Natural killer cell (primary cell): ENCODE measurements at regions not wholly inside any gene's neighbourhood (a gene's known extent, or its start where the extent isn't known, plus 50 kb on each side); places are given as distances from the start of the nearest gene placed in this dataset.

ENCODE experiments used
- ATAC-seq, 3 donors: fragments of 150-1000 bp in 2 of 3; fragments of 200-7000 bp in 1 of 3; cut with Tn5 transposase; 1 replicate in 1 of 3; 2 replicates in 2 of 3; pipeline ENCODE4 v1.10.0; 2021; ENCODE audit warnings: mild to moderate bottlenecking in 2 of 3, moderate library complexity in 2 of 3
- DNase-seq, 2 donors: peaks; one replicate each; pipeline versions ENCODE4 v3.0.0 to v3.0.0-alpha.2; 2013 to 2021; ENCODE audit warnings: mixed read lengths in 1 of 2
- H3K27ac ChIP-seq: one replicate; pipeline ENCODE4 v1.5.1; 2013; ENCODE audit warnings: mild to moderate bottlenecking, low read length
- H3K27me3 ChIP-seq: one replicate; pipeline ENCODE4 v1.6.1; 2013; ENCODE audit warnings: low read length; ENCODE audit not compliant: control insufficient read depth, insufficient read depth
- H3K36me3 ChIP-seq: one replicate; pipeline ENCODE4 v1.6.1; 2013; ENCODE audit warnings: low read length; ENCODE audit not compliant: control insufficient read depth, insufficient read depth
- H3K4me1 ChIP-seq: one replicate; pipeline ENCODE4 v1.6.1; 2013; ENCODE audit warnings: low read length; ENCODE audit not compliant: control insufficient read depth, insufficient read depth
- H3K4me3 ChIP-seq: one replicate; pipeline ENCODE4 v1.5.1; 2013; ENCODE audit warnings: low read length
- H3K9me3 ChIP-seq: one replicate; pipeline ENCODE4 v1.6.1; 2013; ENCODE audit warnings: low read length; ENCODE audit not compliant: control insufficient read depth, insufficient read depth
- H3K27ac Mint-ChIP-seq, 2 donors: one replicate each; pipeline ENCODE4 v1.8.0; 2022; ENCODE audit warnings: mild to moderate bottlenecking in 2 of 2, mixed read lengths in 2 of 2, moderate library complexity in 1 of 2
- H3K27me3 Mint-ChIP-seq, 2 donors: one replicate each; pipeline ENCODE4 v1.8.0; 2022; ENCODE audit warnings: low read depth in 2 of 2, mixed read lengths in 2 of 2
- H3K36me3 Mint-ChIP-seq: one replicate; pipeline ENCODE4 v1.8.0; 2022; ENCODE audit warnings: mixed read lengths
- H3K4me1 Mint-ChIP-seq, 2 donors: one replicate each; pipeline ENCODE4 v1.8.0; 2022; ENCODE audit warnings: mixed read lengths in 2 of 2
- H3K4me3 Mint-ChIP-seq: one replicate; pipeline ENCODE4 v1.8.0; 2022; ENCODE audit warnings: mild to moderate bottlenecking, moderate library complexity, mixed read lengths
- H3K9me3 Mint-ChIP-seq, 2 donors: one replicate each; pipeline ENCODE4 v1.8.0; 2022; ENCODE audit warnings: mixed read lengths in 2 of 2
- WGBS: methylation state at CpG from one replicate; pipeline ENCODE4 v1.1.7; 2013; ENCODE audit warnings: missing lambda C conversion rate; ENCODE audit not compliant: insufficient coverage; 5-methylcytosine and 5-hydroxymethylcytosine counted together
- intact Hi-C: fragments of 100-400 bp; cut with micrococcal nuclease; formaldehyde crosslinking; loops from one replicate; pipeline ENCODE4 v1.14.2; 2022
- TF ChIP-seq, protein P1 (sequence below): fragments of 200-600 bp; IDR thresholded peaks from one replicate; pipeline ENCODE4 v1.8.0; 2022; ENCODE audit warnings: antibody characterized with exemption

DNA sequence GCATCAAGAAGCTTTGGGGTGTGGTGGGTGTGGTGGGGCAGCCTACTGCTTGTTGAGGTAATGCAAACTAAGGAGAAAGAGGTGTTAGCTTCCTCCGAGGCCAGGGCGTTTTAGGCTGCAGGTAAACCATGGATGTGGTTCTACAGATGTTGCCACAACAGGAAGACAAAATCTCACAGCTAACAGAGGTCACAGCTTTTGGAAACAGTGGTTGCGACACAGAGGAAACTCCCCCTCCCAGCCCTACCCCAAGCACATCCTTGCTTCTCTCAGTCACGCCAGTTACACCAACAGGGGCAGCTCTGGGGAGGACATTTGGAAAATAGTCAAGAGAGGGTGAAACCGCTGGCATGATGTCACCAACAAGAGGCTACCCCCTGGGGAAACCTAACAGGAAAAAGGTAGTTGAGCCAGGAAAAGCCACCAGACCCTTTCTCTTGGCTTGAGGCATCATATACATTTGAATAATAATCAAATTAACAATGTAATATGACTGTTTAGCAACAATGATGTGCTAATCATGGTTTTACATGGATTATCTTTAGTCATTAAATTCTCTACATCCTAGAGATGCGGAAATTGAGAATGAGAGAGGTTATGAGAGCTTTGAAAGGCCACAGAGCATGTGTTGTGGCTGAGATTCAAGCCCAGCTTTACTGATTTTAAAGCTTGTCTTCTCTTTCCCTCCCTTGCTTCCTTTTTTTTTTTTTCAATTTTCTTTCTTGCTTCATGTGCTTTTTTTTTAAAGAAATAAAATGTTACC, 82.2 kb upstream of the IL12B start:
- Histone ChIP-seq H3K4me3 (no peak overlapping the region), H3K27me3 (no peaks in the 10 kb centered on the region), H3K36me3 (no peaks in the 10 kb centered on the region), H3K9me3 (no peaks in the 10 kb centered on the region), H3K27ac (peak overlapping the region; percentile 69), H3K4me1 (peaks cover 31% of the 10 kb centered on the region)
- H3K4me3 Mint-ChIP-seq = peak overlapping the region; percentile 73
- DNase-seq (peak; percentile 56 to 92), ATAC-seq (peak; percentile 92 to 97 (median 93))
- peak overlapping the region; percentile 75 to 79 for H3K27ac Mint-ChIP-seq
- TF ChIP-seq, protein P1, sequence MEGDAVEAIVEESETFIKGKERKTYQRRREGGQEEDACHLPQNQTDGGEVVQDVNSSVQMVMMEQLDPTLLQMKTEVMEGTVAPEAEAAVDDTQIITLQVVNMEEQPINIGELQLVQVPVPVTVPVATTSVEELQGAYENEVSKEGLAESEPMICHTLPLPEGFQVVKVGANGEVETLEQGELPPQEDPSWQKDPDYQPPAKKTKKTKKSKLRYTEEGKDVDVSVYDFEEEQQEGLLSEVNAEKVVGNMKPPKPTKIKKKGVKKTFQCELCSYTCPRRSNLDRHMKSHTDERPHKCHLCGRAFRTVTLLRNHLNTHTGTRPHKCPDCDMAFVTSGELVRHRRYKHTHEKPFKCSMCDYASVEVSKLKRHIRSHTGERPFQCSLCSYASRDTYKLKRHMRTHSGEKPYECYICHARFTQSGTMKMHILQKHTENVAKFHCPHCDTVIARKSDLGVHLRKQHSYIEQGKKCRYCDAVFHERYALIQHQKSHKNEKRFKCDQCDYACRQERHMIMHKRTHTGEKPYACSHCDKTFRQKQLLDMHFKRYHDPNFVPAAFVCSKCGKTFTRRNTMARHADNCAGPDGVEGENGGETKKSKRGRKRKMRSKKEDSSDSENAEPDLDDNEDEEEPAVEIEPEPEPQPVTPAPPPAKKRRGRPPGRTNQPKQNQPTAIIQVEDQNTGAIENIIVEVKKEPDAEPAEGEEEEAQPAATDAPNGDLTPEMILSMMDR = no peak
- H3K27me3 Mint-ChIP-seq = no peaks in the 10 kb centered on the region
- WGBS = 0% methylated on average over 5 of the region's 6 CpGs
- intact Hi-C loops = loop anchor here (1.0 to 2.0 kb wide), 2 partner anchors 72 to 361 kb away; no protein-coding TSS in a partner anchor
- H3K9me3 Mint-ChIP-seq = no peaks in the 10 kb centered on the region
- peaks cover 52 to 53% of the 10 kb centered on the region in 2 donors for H3K4me1 Mint-ChIP-seq
- peaks cover 9% of the 10 kb centered on the region for H3K36me3 Mint-ChIP-seq

DNA sequence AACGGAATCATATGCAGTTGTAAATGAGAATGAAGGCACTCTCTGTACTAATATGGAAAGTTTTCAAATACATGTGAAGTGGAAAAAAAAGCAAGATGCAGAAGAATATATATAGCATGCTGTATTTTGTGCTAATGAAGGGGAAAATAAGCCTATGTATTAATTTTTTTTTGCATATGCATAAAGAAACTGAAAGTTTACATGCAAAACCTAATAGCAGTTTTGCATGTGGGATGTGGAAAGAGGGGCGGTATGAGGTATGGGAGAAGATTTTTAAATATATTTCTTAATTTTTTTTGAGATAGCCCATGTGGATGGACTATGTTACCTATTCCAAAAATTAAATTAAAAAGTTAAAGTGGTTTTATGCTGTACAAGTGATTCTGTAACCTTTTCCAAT, 83.7 kb upstream of the IL12B start:
- no peak for ATAC-seq
- no peak for DNase-seq
- Histone ChIP-seq H3K9me3 (no peaks in the 10 kb centered on the region), H3K36me3 (no peaks in the 10 kb centered on the region), H3K4me1 (peaks cover 31% of the 10 kb centered on the region), H3K27me3 (no peaks in the 10 kb centered on the region), H3K4me3 (no peak overlapping the region), H3K27ac (no peak overlapping the region)
- intact Hi-C loops = no loop called here
- H3K9me3 Mint-ChIP-seq = no peaks in the 10 kb centered on the region
- peaks cover 50 to 53% of the 10 kb centered on the region in 2 donors for H3K4me1 Mint-ChIP-seq
- H3K27me3 Mint-ChIP-seq = no peaks in the 10 kb centered on the region
- peak overlapping the region in 1 of 2 donors; percentile 79 for H3K27ac Mint-ChIP-seq
- TF ChIP-seq, protein P1 = no peak
- H3K4me3 Mint-ChIP-seq = no peak overlapping the region
- H3K36me3 Mint-ChIP-seq = no peaks in the 10 kb centered on the region
- 66% methylated on average over 2 of the region's 2 CpGs for WGBS

DNA sequence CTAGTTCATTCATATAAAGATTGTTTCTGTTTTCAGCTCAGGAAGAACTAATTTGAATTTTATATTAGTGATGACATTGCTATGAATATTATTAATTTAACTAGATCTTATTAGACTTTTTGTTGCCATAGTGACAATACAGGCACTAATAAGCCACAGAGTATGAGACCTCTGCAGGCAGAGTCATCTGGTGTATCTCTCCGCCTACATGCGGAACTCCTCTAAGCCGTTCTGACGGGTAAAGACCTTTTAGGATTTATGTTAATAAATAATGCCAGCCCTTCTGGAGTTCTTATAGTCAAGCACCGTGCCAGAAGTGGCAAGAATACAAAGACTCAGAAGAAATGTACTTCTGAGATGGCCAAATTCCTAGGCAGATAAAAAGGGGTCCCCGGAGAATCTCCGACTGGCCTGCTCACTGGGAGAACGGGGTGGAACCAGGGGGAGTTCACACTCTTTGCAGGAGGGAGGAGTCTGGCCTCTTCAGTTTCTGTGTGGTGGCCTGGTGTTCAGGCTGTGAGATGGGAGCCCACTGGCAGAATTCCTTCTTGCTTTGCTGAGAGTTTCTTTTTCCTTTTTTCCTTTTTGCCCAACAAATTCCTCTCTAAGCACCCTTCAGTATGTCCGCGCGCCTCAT, 85.1 kb upstream of the IL12B start:
- Histone ChIP-seq H3K36me3 (no peaks in the 10 kb centered on the region), H3K27ac (no peak overlapping the region), H3K9me3 (no peaks in the 10 kb centered on the region), H3K4me1 (peaks cover 25% of the 10 kb centered on the region), H3K4me3 (no peak overlapping the region), H3K27me3 (no peaks in the 10 kb centered on the region)
- Mint-ChIP-seq H3K36me3 (no peaks in the 10 kb centered on the region), H3K27ac (no peak overlapping the region), H3K27me3 (no peaks in the 10 kb centered on the region), H3K9me3 (no peaks in the 10 kb centered on the region), H3K4me1 (peaks cover 41 to 42% of the 10 kb centered on the region in 2 donors), H3K4me3 (no peak overlapping the region)
- TF ChIP-seq, protein P1 = no peak
- ATAC-seq = no peak
- no peak for DNase-seq
- intact Hi-C loops = no loop called here
- whole genome bisulfite sequencing = 95% methylated on average over 11 of the region's 11 CpGs
